ENCODE measurements at regions not wholly inside any gene's neighbourhood (a gene's known extent, or its start where the extent isn't known, plus 50 kb on each side); places are given as distances from the start of the nearest gene placed in this dataset.

GRCh38 chr13:99903140-99903539, 68.4 kb downstream of the ZIC5 start:
- Histone ChIP-seq H3K27ac (no peak overlapping the region), H3K4me3 (no peak overlapping the region), H3K9me3 (no peaks in the 10 kb centered on the region), H3K27me3 (peaks cover 0 to 9% of the 10 kb centered on the region in 2 donors), H3K36me3 (no peaks in the 10 kb centered on the region), H3K4me1 (no peaks in the 10 kb centered on the region)
- no peak for TF ChIP-seq POLR2A (IDR thresholded peaks at IDR 0.05)
- DNase-seq: no peak
- intact Hi-C loops (cut with DNase I; ENCODE audit: low total_unique reads): no loop called here

GRCh38 chr13:99902657-99903056, 68.9 kb downstream of the ZIC5 start:
- TF ChIP-seq POLR2A (IDR thresholded peaks at IDR 0.05): no peak
- no peak for TF ChIP-seq CTCF (IDR thresholded peaks at IDR 0.05)
- Histone ChIP-seq H3K4me1 (no peaks in the 10 kb centered on the region), H3K9me3 (no peaks in the 10 kb centered on the region), H3K27ac (no peak overlapping the region), H3K36me3 (no peaks in the 10 kb centered on the region), H3K4me3 (no peak overlapping the region), H3K27me3 (peaks cover 0 to 8% of the 10 kb centered on the region in 2 donors)
- DNase-seq: no peak
- intact Hi-C loops (cut with DNase I; ENCODE audit: low total_unique reads): no loop called here

GRCh38 chr13:99900960-99901359, 70.6 kb downstream of the ZIC5 start:
- peaks cover 0 to 5% of the 10 kb centered on the region in 2 donors for H3K27me3 ChIP-seq

GRCh38 chr13:99898421-99898820, 73.1 kb downstream of the ZIC5 start:
- H3K9me3 ChIP-seq: no peaks in the 10 kb centered on the region

More at GRCh38 chr13:99900960-99901359, 70.6 kb downstream of the ZIC5 start:
- Histone ChIP-seq H3K4me3 (no peak overlapping the region), H3K36me3 (no peaks in the 10 kb centered on the region), H3K27ac (no peak overlapping the region), H3K9me3 (no peaks in the 10 kb centered on the region), H3K4me1 (peaks cover 0 to under 1% of the 10 kb centered on the region in 2 donors)
- TF ChIP-seq POLR2A (IDR thresholded peaks at IDR 0.05) (no peak), CTCF (IDR thresholded peaks at IDR 0.05) (no peak)
- DNase-seq: no peak
- intact Hi-C loops (cut with DNase I; ENCODE audit: low total_unique reads): no loop called here

GRCh38 chr13:99897076-99897440, 74.5 kb downstream of the ZIC5 start:
- H3K4me3 ChIP-seq: no peak overlapping the region
- H3K4me1 ChIP-seq: peaks cover 0 to 8% of the 10 kb centered on the region in 2 donors
- no peak overlapping the region for H3K27ac ChIP-seq
- no peak for TF ChIP-seq CTCF (IDR thresholded peaks at IDR 0.05)
- intact Hi-C loops (cut with DNase I; ENCODE audit: low total_unique reads): no loop called here
- no peaks in the 10 kb centered on the region for H3K9me3 ChIP-seq
- no peak for DNase-seq
- no peaks in the 10 kb centered on the region for H3K36me3 ChIP-seq
- peaks cover 0 to 17% of the 10 kb centered on the region in 2 donors for H3K27me3 ChIP-seq

More at GRCh38 chr13:99898421-99898820, 73.1 kb downstream of the ZIC5 start:
- Histone ChIP-seq H3K4me3 (no peak overlapping the region), H3K27me3 (peaks cover 0 to 17% of the 10 kb centered on the region in 2 donors), H3K27ac (no peak overlapping the region), H3K4me1 (peaks cover 0 to 8% of the 10 kb centered on the region in 2 donors), H3K36me3 (no peaks in the 10 kb centered on the region)
- intact Hi-C loops (cut with DNase I; ENCODE audit: low total_unique reads): no loop called here
- TF ChIP-seq CTCF (IDR thresholded peaks at IDR 0.05) (no peak), POLR2A (IDR thresholded peaks at IDR 0.05) (no peak)
- no peak for DNase-seq

All from uterus (tissue), 3 donors.